HG03432 (cell line): ENCODE measurements at regions not wholly inside any gene's neighbourhood (a gene's known extent, or its start where the extent isn't known, plus 50 kb on each side); places are given as distances from the start of the nearest gene placed in this dataset.

ENCODE experiments used
- ATAC-seq: cut with Tn5 transposase; IDR thresholded peaks from one replicate; pipeline ENCODE4 v1.9.1; 2021; ENCODE audit warnings: mild to moderate bottlenecking, moderate library complexity; ENCODE audit not compliant: unreplicated experiment

- no peak for ATAC-seq
Measured at GRCh38 chr5:160906090-160906489, 54.1 kb upstream of the ATP10B start.

DNA sequence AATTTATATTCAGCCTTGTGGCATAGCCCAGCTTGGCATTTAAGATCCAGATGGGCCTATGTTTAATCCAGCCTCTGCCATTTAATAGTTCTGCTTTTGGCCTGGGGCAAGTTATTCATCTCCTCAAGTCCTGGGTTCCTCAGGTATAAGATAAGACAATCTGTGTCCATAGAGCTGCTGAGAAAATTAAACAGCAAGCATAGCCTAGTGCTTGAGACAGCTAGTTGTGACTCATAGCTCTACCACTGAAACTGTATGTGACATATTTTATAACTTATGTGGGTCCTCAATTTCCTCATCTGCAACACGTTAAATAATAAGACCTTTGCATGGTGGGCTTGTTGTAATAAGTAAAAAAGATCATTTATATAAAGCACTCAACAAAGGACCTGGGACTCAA is 53.3 kb upstream of the ATP10B start:
- no peak for ATAC-seq

DNA sequence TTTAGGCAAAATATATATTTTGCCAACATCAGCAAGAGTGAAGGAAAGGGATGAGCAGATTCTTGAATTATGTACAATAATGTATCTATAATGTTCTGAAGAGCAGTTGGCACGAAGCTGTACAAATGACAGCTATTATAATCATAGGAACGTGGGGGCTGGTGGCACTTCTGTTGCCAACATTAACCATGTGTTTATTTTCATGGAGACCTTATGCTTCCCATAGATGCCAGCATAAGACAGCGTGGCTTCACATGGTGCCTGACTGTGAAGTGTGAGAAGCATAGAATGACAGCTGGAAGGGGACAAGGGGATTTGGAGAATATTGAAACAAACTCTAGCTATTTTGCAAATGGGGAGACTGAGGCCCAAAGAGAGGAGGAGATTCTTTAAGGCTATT is 52.6 kb upstream of the ATP10B start:
- no peak for ATAC-seq

DNA sequence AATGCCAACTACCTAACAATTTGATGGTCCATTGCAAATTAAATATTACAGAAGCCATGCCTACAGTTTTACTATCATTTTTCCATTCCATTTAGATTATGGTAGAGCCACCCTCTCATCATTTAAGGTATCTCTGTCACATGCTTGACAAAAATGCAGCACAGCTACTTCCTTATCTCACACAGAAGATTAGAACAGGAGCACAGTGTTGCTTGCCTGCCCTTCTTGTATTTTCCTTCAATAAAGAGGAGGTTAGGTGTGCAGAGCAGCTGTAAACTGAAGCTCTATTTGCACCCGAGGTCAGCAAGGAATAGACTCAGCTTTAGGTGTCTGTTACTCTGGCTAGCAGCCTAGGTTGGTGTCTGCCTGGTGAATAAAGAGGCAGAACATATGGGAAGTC is 51.5 kb upstream of the ATP10B start:
- no peak for ATAC-seq

GRCh38 chr5:160903076-160903475 is 51.1 kb upstream of the ATP10B start:
- ATAC-seq: no peak
